Ovary (tissue), 3 donors: ENCODE measurements at regions not wholly inside any gene's neighbourhood (a gene's known extent, or its start where the extent isn't known, plus 50 kb on each side); places are given as distances from the start of the nearest gene placed in this dataset.

Experiments
- EP300 ChIP-seq: sonication (generic); formaldehyde crosslinking; IDR thresholded peaks from one replicate; pipeline ENCODE4 v1.6.1; 2017; ENCODE audit warnings: antibody characterized with exemption
- POLR2A ChIP-seq: fragments of 450-650 bp; IDR thresholded peaks from one replicate; pipeline ENCODE4 v1.6.1; 2017; ENCODE audit warnings: antibody characterized with exemption, mild to moderate bottlenecking, moderate library complexity
- TF ChIP-seq, protein P1 (sequence below), 3 donors: fragments of 450-650 bp in 2 of 3; fragments of 200-600 bp in 1 of 3; IDR thresholded peaks; one replicate each; pipeline versions ENCODE4 v1.5.1 to v1.8.0; 2016 to 2022; ENCODE audit warnings: antibody characterized with exemption in 3 of 3, mild to moderate bottlenecking in 1 of 3
- donor health status: DM: no; HTN: no; CAD: no.

DNA sequence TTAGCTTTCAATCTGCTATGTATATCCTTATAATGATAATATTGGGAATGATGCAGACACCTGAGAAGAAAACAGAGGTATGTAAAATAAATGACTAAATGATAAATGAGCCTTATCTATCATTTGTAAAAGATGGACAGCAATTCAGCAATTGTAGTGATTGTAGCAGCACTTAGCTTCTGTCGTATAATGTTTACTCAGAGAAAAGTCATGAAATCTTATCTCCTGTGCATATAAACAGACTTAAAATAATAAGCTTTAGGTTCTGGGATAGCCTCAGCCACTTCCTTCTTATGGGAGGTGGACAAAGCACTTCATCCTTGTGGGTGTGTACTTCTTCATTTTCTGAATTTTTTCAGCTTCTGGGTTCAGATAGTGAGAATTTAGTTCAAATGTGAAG, 324.8 kb upstream of the MAP3K7 start:
- TF ChIP-seq POLR2A, result no peak
- TF ChIP-seq, protein P1, sequence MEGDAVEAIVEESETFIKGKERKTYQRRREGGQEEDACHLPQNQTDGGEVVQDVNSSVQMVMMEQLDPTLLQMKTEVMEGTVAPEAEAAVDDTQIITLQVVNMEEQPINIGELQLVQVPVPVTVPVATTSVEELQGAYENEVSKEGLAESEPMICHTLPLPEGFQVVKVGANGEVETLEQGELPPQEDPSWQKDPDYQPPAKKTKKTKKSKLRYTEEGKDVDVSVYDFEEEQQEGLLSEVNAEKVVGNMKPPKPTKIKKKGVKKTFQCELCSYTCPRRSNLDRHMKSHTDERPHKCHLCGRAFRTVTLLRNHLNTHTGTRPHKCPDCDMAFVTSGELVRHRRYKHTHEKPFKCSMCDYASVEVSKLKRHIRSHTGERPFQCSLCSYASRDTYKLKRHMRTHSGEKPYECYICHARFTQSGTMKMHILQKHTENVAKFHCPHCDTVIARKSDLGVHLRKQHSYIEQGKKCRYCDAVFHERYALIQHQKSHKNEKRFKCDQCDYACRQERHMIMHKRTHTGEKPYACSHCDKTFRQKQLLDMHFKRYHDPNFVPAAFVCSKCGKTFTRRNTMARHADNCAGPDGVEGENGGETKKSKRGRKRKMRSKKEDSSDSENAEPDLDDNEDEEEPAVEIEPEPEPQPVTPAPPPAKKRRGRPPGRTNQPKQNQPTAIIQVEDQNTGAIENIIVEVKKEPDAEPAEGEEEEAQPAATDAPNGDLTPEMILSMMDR (IDR thresholded peaks at IDR 0.05), result no peak
- no peak for TF ChIP-seq EP300
